GM06990 (cell line): ENCODE measurements at regions not wholly inside any gene's neighbourhood (a gene's known extent, or its start where the extent isn't known, plus 50 kb on each side); places are given as distances from the start of the nearest gene placed in this dataset.

Source experiments
- DNase-seq: peaks from one replicate; pipeline ENCODE4 v3.0.0-alpha.2; 2011; ENCODE audit not compliant: insufficient read length; ENCODE audit errors: extremely low read depth
- H3K27me3 ChIP-seq: replicated peaks from 2 replicates; pipeline ENCODE4 v1.6.0; 2011; ENCODE audit warnings: low read length; ENCODE audit not compliant: control insufficient read depth, insufficient read depth
- H3K36me3 ChIP-seq: 2 replicates; pipeline ENCODE4 v1.5.1; 2011; ENCODE audit warnings: low read length; ENCODE audit not compliant: control insufficient read depth, insufficient read depth
- H3K4me3 ChIP-seq: replicated peaks from 2 replicates; pipeline ENCODE4 v1.5.1; 2011; ENCODE audit warnings: low read depth, mild to moderate bottlenecking, control low read depth, low read length
- CTCF ChIP-seq: IDR thresholded peaks from 2 replicates; pipeline ENCODE4 v1.5.1; 2011; ENCODE audit warnings: low read length, control low read depth, mild to moderate bottlenecking, inconsistent platforms; ENCODE audit not compliant: insufficient read depth, poor library complexity, severe bottlenecking

GRCh38 chr3:5651351-5651750, 463.8 kb downstream of the EDEM1 start:
- H3K27me3 ChIP-seq, result no peaks in the 10 kb centered on the region
- no peaks in the 10 kb centered on the region for H3K36me3 ChIP-seq
- H3K4me3 ChIP-seq, result no peak overlapping the region
- no peak for TF ChIP-seq CTCF
- no peak for DNase-seq

GRCh38 chr3:5653426-5654143, 466.1 kb downstream of the EDEM1 start:
- DNase-seq, result no peak
- Histone ChIP-seq H3K27me3 (no peaks in the 10 kb centered on the region), H3K4me3 (no peak overlapping the region), H3K36me3 (no peaks in the 10 kb centered on the region)
- no peak for TF ChIP-seq CTCF

GRCh38 chr3:5657106-5657505, 469.6 kb downstream of the EDEM1 start:
- H3K36me3 ChIP-seq, result no peaks in the 10 kb centered on the region
- TF ChIP-seq CTCF, result no peak
- no peak overlapping the region for H3K4me3 ChIP-seq
- no peaks in the 10 kb centered on the region for H3K27me3 ChIP-seq
- no peak for DNase-seq

GRCh38 chr3:5663601-5664000, 476.1 kb downstream of the EDEM1 start:
- no peak for DNase-seq
- no peak overlapping the region for H3K4me3 ChIP-seq
- TF ChIP-seq CTCF, result no peak
- H3K27me3 ChIP-seq, result no peaks in the 10 kb centered on the region
- H3K36me3 ChIP-seq, result no peaks in the 10 kb centered on the region

GRCh38 chr3:5666455-5666854, 478.9 kb downstream of the EDEM1 start:
- H3K36me3 ChIP-seq, result no peaks in the 10 kb centered on the region
- H3K27me3 ChIP-seq, result no peaks in the 10 kb centered on the region
- no peak overlapping the region for H3K4me3 ChIP-seq
- DNase-seq, result no peak
- no peak for TF ChIP-seq CTCF

GRCh38 chr3:5673521-5673920, 486.0 kb downstream of the EDEM1 start:
- Histone ChIP-seq H3K4me3 (no peak overlapping the region), H3K27me3 (no peaks in the 10 kb centered on the region), H3K36me3 (no peaks in the 10 kb centered on the region)
- no peak for TF ChIP-seq CTCF
- DNase-seq, result no peak
